ENCODE measurements at regions not wholly inside any gene's neighbourhood (a gene's known extent, or its start where the extent isn't known, plus 50 kb on each side); places are given as distances from the start of the nearest gene placed in this dataset.

- DNase-seq (ENCODE audit: low read depth), result no peak
Measured at GRCh38 chr13:68319384-68319783, 1089.2 kb upstream of the PCDH9 start.

DNA sequence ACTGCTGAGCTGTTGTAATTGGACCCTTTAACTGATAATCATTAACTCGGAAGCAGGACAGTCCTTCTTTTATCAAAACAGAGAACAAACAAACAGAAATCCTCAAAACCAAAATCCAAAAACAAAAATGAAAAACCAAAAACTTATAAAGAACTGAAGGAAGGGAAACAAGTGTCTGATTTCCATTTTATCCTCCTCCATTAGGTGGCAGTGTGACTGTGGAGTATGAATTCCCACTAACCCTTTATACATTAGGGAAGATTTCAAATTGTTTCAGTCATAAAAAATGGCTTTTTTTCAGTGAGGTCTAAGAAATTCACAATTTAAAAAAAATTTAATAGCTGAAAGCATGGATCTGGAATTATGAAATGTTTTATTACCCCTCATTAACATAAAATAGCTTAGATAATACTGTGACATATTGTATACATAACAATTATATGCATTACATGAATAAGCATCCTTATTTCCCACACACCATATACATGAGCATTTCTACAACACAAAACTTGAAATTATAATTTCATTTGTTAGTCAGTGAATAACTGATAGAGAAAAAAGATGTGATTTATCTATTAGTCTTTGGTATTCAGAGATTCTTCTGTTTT lies 1074.3 kb upstream of the PCDH9 start:
- DNase-seq (ENCODE audit: low read depth), result no peak

GRCh38 chr13:68293631-68294030 lies 1063.5 kb upstream of the PCDH9 start:
- DNase-seq (ENCODE audit: low read depth), result no peak

DNA sequence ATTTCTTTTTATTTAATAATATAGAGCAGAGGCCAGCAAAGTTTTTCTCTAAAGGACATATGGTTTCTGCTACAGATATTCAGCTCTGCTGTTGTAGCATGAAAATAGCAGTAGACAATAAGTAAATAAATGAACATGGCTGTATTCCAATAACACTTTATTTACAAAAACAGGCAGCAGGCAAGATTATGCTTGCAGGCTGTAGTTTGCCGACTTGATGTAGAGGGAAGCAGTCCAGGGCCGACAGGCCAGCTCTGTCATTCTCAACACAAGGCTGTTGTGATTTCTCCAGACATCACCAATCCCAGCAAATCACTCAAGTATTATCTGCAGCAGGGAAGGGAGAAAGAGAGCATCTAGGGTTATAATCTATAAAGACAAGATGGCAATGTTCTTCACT lies 1062.5 kb upstream of the PCDH9 start:
- no peak for DNase-seq (ENCODE audit: low read depth)

GRCh38 chr13:68291595-68291994 lies 1061.5 kb upstream of the PCDH9 start:
- DNase-seq (ENCODE audit: low read depth), result no peak

GRCh38 chr13:68275758-68276157 lies 1045.6 kb upstream of the PCDH9 start:
- no peak for DNase-seq (ENCODE audit: low read depth)

- no peak for DNase-seq (ENCODE audit: low read depth)
Measured at GRCh38 chr13:68272652-68273051, 1042.5 kb upstream of the PCDH9 start.

- DNase-seq (ENCODE audit: low read depth), result no peak
Measured at GRCh38 chr13:68264692-68265091, 1034.6 kb upstream of the PCDH9 start.

DNA sequence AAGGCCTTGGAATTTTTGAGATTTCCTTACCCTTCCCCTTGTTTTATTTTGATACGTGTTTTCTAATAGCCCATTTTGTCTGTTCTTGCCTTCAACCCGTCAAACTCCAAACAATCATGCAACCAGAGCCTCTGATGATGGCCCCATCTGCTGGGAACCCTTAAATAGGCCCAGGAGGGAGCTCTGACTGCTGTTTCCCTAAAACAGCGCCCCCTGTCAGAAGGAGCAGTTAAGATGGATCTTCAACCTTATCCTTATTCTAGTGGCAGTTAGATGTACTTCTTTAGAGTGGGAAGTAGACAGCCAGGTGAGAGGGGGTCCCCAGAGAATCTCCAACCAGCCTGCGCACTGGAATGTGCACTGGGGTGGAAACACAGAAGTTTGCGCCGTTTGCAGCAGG lies 1031.0 kb upstream of the PCDH9 start:
- no peak for DNase-seq (ENCODE audit: low read depth)

DNA sequence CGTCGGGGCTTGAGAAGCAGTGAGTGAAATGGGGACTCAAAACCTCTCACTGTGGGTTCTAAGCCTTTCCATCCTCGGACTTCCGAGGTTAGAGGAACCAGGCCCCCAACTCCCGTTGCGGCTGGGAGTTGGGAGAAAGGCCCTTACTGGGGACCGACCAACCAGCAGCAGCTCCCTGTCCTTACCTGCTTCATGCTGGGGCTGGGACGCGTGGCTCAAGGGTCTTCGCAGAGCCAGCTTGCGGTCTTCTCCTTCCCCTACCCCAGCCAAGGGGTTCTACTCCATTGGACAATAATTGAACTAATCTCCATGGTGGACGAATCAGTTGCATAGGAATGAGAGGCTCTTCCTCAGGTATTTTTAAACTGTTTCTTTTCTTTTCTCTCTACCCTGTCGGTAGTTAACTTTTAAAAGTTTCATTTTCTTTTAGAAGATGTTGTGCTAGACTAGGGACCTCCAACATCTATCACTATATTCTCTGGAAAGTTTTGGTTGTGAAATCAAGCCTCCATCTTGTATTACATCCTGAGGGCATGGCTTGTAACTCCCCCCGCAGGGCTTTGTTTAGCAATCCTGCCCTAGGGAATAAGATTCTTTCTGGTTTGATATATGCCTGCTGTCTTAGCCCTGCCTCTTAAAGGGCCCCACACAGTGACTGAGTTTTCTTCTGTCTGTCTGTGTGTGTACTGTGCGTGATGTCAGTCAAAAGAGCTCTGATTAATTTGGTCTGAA lies 1027.1 kb upstream of the PCDH9 start:
- DNase-seq (ENCODE audit: low read depth), result no peak

- DNase-seq (ENCODE audit: low read depth), result no peak
Measured at GRCh38 chr13:68254151-68254550, 1024.0 kb upstream of the PCDH9 start.

DNA sequence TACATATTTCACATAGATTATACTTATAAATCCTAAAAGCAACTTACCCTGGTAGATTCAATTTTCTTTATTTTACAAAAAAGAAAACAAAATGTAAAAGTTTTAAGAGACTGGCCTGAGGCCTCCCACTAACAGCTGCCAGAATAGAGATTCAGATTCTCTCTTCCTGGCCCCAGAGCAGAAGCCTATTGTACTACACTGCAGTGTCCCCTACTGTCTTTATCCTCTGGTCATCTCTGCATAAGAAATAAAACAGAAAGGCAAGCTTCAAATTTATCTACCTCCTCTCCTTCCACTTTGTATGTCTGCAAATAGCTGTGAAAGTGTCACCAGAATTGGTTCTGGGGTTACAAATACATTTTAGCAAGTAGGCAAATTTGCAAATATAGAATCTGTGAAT lies 1004.1 kb upstream of the PCDH9 start:
- no peak for DNase-seq (ENCODE audit: low read depth)

DNA sequence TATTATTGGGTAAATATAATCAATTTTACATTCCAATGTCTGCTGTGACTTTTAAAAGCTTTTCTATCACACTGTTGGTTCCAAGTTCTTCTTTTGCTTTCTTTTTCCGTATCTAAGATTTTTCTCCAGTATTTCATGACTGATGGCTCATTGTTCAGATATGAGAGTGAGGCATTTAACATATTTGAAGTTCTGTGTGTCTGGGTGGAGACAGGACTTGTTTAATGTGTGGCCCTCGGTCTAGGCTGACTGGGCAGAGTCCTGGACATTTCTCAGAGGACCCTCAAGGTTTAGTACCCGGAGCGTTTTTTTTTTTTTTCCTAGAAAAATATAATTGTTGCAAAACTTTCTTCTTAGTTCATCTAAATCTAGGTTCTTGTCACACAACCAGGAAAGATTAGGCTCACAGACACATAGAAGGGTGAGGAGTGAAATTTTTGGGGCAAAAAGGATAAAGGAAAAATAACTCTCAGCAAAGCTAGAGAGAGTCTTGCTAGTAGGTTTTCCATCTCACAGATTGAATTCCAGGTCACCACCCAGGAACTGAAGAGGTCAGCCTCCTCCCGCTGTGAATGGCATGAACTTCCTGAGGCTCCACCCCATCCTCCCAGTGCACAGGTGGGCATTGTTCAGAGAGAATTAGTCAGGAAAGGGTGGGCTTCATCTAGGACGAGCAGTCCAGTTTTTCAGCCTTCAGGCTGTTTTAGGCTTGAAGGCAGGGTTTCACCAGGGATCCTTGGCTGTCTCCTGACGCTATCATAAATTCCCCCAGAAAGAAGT lies 1002.4 kb upstream of the PCDH9 start:
- no peak for DNase-seq (ENCODE audit: low read depth)

- DNase-seq (ENCODE audit: low read depth), result no peak
Measured at GRCh38 chr13:68214691-68215415, 984.7 kb upstream of the PCDH9 start.

DNA sequence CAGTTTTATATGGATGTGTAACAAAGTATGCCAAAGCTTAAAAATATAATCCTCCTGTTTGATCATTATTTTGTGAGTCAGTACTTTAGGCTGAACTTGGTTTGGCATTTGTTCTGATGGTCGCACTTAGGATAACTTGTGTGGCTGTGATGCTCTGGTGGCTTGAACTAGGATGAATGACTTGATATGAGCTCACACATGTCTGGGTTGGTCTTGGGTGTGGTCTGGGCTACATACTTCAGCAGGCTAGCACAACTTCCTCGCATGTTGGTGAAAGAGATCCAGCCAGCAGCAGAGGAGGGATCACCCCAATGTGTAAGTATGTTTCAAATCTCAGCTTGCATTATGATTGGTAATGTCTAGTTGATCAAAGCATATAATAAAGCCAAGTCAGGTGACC lies 969.1 kb upstream of the PCDH9 start:
- no peak for DNase-seq (ENCODE audit: low read depth)

DNA sequence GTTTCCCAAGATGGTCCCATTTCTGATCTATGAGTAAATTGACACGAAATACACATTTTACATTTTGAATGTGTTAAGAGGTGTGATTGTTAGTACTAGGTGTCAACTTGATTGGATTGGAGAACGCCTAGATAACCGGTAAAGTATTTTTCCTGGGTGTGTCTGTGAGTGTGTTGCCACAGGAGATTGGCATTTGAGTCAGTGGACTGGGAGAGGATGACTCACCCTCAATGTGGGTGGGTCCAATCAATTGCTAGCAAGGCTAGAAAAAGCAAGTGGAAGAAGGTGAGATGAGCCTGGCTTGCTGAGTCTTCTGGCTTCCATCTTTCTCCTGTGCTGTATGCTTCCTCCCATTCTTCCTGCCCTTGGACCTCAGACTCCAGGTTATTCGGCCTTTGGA lies 960.7 kb upstream of the PCDH9 start:
- DNase-seq (ENCODE audit: low read depth), result no peak

GRCh38 chr13:68185444-68186141 lies 955.5 kb upstream of the PCDH9 start:
- DNase-seq (ENCODE audit: low read depth), result no peak

GRCh38 chr13:68176475-68176874 lies 946.3 kb upstream of the PCDH9 start:
- DNase-seq (ENCODE audit: low read depth), result no peak

DNA sequence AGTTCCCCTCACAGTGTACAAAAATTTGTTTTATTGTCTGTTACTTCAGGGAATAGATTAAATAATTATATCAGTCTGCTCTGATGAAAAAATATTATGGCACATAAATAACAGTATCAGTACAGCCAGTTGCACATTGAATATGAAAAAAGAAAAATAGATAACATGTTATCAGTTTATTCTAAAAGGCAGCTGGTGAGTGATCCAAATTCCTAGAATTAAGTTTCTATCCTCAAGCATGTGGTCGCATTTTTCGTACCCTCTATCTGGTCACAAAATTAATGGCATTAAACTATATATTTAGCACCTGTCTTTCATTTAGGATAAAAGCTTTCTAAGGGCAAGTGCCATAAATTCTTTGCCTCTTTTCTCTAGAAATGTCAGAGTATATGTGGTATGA lies 944.8 kb upstream of the PCDH9 start:
- no peak for DNase-seq (ENCODE audit: low read depth)

DNA sequence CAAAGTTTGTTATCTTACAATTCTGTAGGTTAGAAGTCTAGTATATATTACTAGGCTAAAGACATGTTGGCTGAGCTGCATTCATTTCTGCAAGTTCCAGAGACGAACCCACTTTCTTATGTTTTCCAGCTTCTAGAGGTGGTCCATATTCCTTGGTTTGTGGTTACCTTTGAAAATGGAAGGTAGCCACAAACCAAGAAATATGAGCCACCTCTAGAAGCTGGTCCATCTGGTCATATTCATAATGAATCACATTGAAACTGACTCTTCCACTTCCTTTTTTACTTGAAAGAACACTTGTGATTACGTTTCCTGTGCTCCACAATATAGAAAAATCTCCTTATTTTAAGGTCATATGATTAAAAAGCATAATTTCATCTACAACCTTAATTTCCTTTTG lies 943.0 kb upstream of the PCDH9 start:
- no peak for DNase-seq (ENCODE audit: low read depth)

GRCh38 chr13:68170961-68171360 lies 940.8 kb upstream of the PCDH9 start:
- no peak for DNase-seq (ENCODE audit: low read depth)

DNA sequence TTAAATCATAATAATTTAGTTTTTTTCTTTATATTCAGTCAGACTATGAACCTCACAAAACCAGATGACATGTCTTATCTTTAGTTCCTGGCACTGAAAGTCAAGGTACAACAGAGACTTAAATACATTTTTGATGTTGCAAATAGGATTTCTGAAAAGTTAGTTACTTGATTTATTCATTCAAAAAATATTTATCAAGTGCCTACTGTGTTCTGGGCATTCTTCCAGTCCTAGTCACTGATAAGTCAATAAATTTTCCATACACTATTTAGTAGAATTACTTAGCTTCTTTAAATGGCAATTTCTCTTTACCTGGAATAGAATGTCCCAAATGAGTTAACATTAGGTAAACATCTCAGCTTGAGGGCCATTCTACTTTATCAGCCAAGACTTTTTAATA lies 938.3 kb upstream of the PCDH9 start:
- no peak for DNase-seq (ENCODE audit: low read depth)
